ENCODE measurements at regions not wholly inside any gene's neighbourhood (a gene's known extent, or its start where the extent isn't known, plus 50 kb on each side); places are given as distances from the start of the nearest gene placed in this dataset.

GRCh38 chr1:87880098-87880760 lies 551.5 kb downstream of the LMO4 start:
- H3K4me3 ChIP-seq (ENCODE audit: low read length), result no peak overlapping the region

GRCh38 chr1:87880764-87881163 lies 552.1 kb downstream of the LMO4 start:
- Histone ChIP-seq H3K4me3 (ENCODE audit: low read length) (no peak overlapping the region), H3K9me3 (replicated peaks; ENCODE audit: low read length) (no peaks in the 10 kb centered on the region), H3K27me3 (ENCODE audit: control insufficient read depth, insufficient read depth, low read length) (no peaks in the 10 kb centered on the region), H3K4me1 (ENCODE audit: control insufficient read depth, insufficient read depth, low read length) (peaks cover 5% of the 10 kb centered on the region), H3K4me2 (ENCODE audit: low read length) (no peak overlapping the region), H3K9ac (ENCODE audit: low read depth, low read length) (no peak overlapping the region), H3K36me3 (ENCODE audit: insufficient read depth, low read length) (no peaks in the 10 kb centered on the region)

More at GRCh38 chr1:87880098-87880760, 551.5 kb downstream of the LMO4 start:
- Histone ChIP-seq H3K9ac (ENCODE audit: low read depth, low read length) (no peak overlapping the region), H3K4me1 (ENCODE audit: control insufficient read depth, insufficient read depth, low read length) (peaks cover 5% of the 10 kb centered on the region), H3K4me2 (ENCODE audit: low read length) (no peak overlapping the region), H3K36me3 (ENCODE audit: insufficient read depth, low read length) (no peaks in the 10 kb centered on the region), H3K27me3 (ENCODE audit: control insufficient read depth, insufficient read depth, low read length) (no peaks in the 10 kb centered on the region), H3K9me3 (replicated peaks; ENCODE audit: low read length) (no peaks in the 10 kb centered on the region)

GRCh38 chr1:87883906-87884305 lies 555.2 kb downstream of the LMO4 start:
- Histone ChIP-seq H3K9ac (ENCODE audit: low read depth, low read length) (no peak overlapping the region), H3K4me1 (ENCODE audit: control insufficient read depth, insufficient read depth, low read length) (peaks cover 5% of the 10 kb centered on the region), H3K36me3 (ENCODE audit: insufficient read depth, low read length) (no peaks in the 10 kb centered on the region), H3K4me3 (ENCODE audit: low read length) (no peak overlapping the region), H3K4me2 (ENCODE audit: low read length) (no peak overlapping the region), H3K27me3 (ENCODE audit: control insufficient read depth, insufficient read depth, low read length) (no peaks in the 10 kb centered on the region), H3K9me3 (replicated peaks; ENCODE audit: low read length) (no peaks in the 10 kb centered on the region)

- Histone ChIP-seq H3K9me3 (replicated peaks; ENCODE audit: low read length) (no peaks in the 10 kb centered on the region), H3K4me3 (ENCODE audit: low read length) (no peak overlapping the region), H3K27me3 (ENCODE audit: control insufficient read depth, insufficient read depth, low read length) (no peaks in the 10 kb centered on the region), H3K9ac (ENCODE audit: low read depth, low read length) (no peak overlapping the region), H3K4me2 (ENCODE audit: low read length) (no peak overlapping the region), H3K4me1 (ENCODE audit: control insufficient read depth, insufficient read depth, low read length) (peaks cover 5% of the 10 kb centered on the region), H3K36me3 (ENCODE audit: insufficient read depth, low read length) (no peaks in the 10 kb centered on the region)
These were observed 555.9 kb downstream of the LMO4 start for GRCh38 chr1:87884581-87884980.

GRCh38 chr1:87885278-87886025 lies 556.8 kb downstream of the LMO4 start:
- H3K4me3 ChIP-seq (ENCODE audit: low read length), result no peak overlapping the region
- no peak overlapping the region for H3K9ac ChIP-seq (ENCODE audit: low read depth, low read length)
- no peaks in the 10 kb centered on the region for H3K9me3 ChIP-seq (replicated peaks; ENCODE audit: low read length)
- no peaks in the 10 kb centered on the region for H3K36me3 ChIP-seq (ENCODE audit: insufficient read depth, low read length)
- H3K4me2 ChIP-seq (ENCODE audit: low read length), result no peak overlapping the region
- peaks cover 4% of the 10 kb centered on the region for H3K4me1 ChIP-seq (ENCODE audit: control insufficient read depth, insufficient read depth, low read length)
- no peaks in the 10 kb centered on the region for H3K27me3 ChIP-seq (ENCODE audit: control insufficient read depth, insufficient read depth, low read length)

GRCh38 chr1:87887100-87887499 lies 558.4 kb downstream of the LMO4 start:
- Histone ChIP-seq H3K9ac (ENCODE audit: low read depth, low read length) (no peak overlapping the region), H3K4me2 (ENCODE audit: low read length) (no peak overlapping the region), H3K4me1 (ENCODE audit: control insufficient read depth, insufficient read depth, low read length) (no peaks in the 10 kb centered on the region), H3K9me3 (replicated peaks; ENCODE audit: low read length) (no peaks in the 10 kb centered on the region), H3K4me3 (ENCODE audit: low read length) (no peak overlapping the region), H3K36me3 (ENCODE audit: insufficient read depth, low read length) (no peaks in the 10 kb centered on the region), H3K27me3 (ENCODE audit: control insufficient read depth, insufficient read depth, low read length) (no peaks in the 10 kb centered on the region)

GRCh38 chr1:87888446-87888845 lies 559.8 kb downstream of the LMO4 start:
- H3K9ac ChIP-seq (ENCODE audit: low read depth, low read length), result no peak overlapping the region
- no peak overlapping the region for H3K4me2 ChIP-seq (ENCODE audit: low read length)
- H3K4me1 ChIP-seq (ENCODE audit: control insufficient read depth, insufficient read depth, low read length), result no peaks in the 10 kb centered on the region
- no peak overlapping the region for H3K4me3 ChIP-seq (ENCODE audit: low read length)
- no peaks in the 10 kb centered on the region for H3K36me3 ChIP-seq (ENCODE audit: insufficient read depth, low read length)
- H3K9me3 ChIP-seq (replicated peaks; ENCODE audit: low read length), result no peaks in the 10 kb centered on the region
- H3K27me3 ChIP-seq (ENCODE audit: control insufficient read depth, insufficient read depth, low read length), result no peaks in the 10 kb centered on the region

- Histone ChIP-seq H3K36me3 (ENCODE audit: insufficient read depth, low read length) (no peaks in the 10 kb centered on the region), H3K4me2 (ENCODE audit: low read length) (no peak overlapping the region), H3K27me3 (ENCODE audit: control insufficient read depth, insufficient read depth, low read length) (no peaks in the 10 kb centered on the region), H3K9ac (ENCODE audit: low read depth, low read length) (no peak overlapping the region), H3K9me3 (replicated peaks; ENCODE audit: low read length) (no peaks in the 10 kb centered on the region), H3K4me1 (ENCODE audit: control insufficient read depth, insufficient read depth, low read length) (no peaks in the 10 kb centered on the region), H3K4me3 (ENCODE audit: low read length) (no peak overlapping the region)
These were observed 565.4 kb downstream of the LMO4 start for GRCh38 chr1:87894062-87894461.

GRCh38 chr1:87897481-87897880 lies 568.8 kb downstream of the LMO4 start:
- H3K36me3 ChIP-seq (ENCODE audit: insufficient read depth, low read length), result no peaks in the 10 kb centered on the region
- H3K9ac ChIP-seq (ENCODE audit: low read depth, low read length), result no peak overlapping the region
- H3K4me2 ChIP-seq (ENCODE audit: low read length), result no peak overlapping the region
- no peaks in the 10 kb centered on the region for H3K4me1 ChIP-seq (ENCODE audit: control insufficient read depth, insufficient read depth, low read length)
- H3K9me3 ChIP-seq (replicated peaks; ENCODE audit: low read length), result no peaks in the 10 kb centered on the region
- H3K4me3 ChIP-seq (ENCODE audit: low read length), result no peak overlapping the region
- no peaks in the 10 kb centered on the region for H3K27me3 ChIP-seq (ENCODE audit: control insufficient read depth, insufficient read depth, low read length)

GRCh38 chr1:87898431-87898830 lies 569.8 kb downstream of the LMO4 start:
- Histone ChIP-seq H3K27me3 (ENCODE audit: control insufficient read depth, insufficient read depth, low read length) (no peaks in the 10 kb centered on the region), H3K4me1 (ENCODE audit: control insufficient read depth, insufficient read depth, low read length) (no peaks in the 10 kb centered on the region), H3K4me2 (ENCODE audit: low read length) (no peak overlapping the region), H3K9me3 (replicated peaks; ENCODE audit: low read length) (no peaks in the 10 kb centered on the region), H3K4me3 (ENCODE audit: low read length) (no peak overlapping the region), H3K36me3 (ENCODE audit: insufficient read depth, low read length) (no peaks in the 10 kb centered on the region), H3K9ac (ENCODE audit: low read depth, low read length) (no peak overlapping the region)

GRCh38 chr1:87899017-87899416 lies 570.3 kb downstream of the LMO4 start:
- no peak overlapping the region for H3K4me3 ChIP-seq (ENCODE audit: low read length)
- H3K4me1 ChIP-seq (ENCODE audit: control insufficient read depth, insufficient read depth, low read length), result no peaks in the 10 kb centered on the region
- no peak overlapping the region for H3K9ac ChIP-seq (ENCODE audit: low read depth, low read length)
- H3K27me3 ChIP-seq (ENCODE audit: control insufficient read depth, insufficient read depth, low read length), result no peaks in the 10 kb centered on the region
- H3K9me3 ChIP-seq (replicated peaks; ENCODE audit: low read length), result no peaks in the 10 kb centered on the region
- no peak overlapping the region for H3K4me2 ChIP-seq (ENCODE audit: low read length)
- no peaks in the 10 kb centered on the region for H3K36me3 ChIP-seq (ENCODE audit: insufficient read depth, low read length)

- no peaks in the 10 kb centered on the region for H3K4me1 ChIP-seq (ENCODE audit: control insufficient read depth, insufficient read depth, low read length)
- no peak overlapping the region for H3K4me2 ChIP-seq (ENCODE audit: low read length)
- H3K27me3 ChIP-seq (ENCODE audit: control insufficient read depth, insufficient read depth, low read length), result no peaks in the 10 kb centered on the region
- H3K36me3 ChIP-seq (ENCODE audit: insufficient read depth, low read length), result no peaks in the 10 kb centered on the region
- no peaks in the 10 kb centered on the region for H3K9me3 ChIP-seq (replicated peaks; ENCODE audit: low read length)
- no peak overlapping the region for H3K4me3 ChIP-seq (ENCODE audit: low read length)
- no peak overlapping the region for H3K9ac ChIP-seq (ENCODE audit: low read depth, low read length)
These were observed 571.1 kb downstream of the LMO4 start for GRCh38 chr1:87899746-87900145.
